Erythroblast (primary cell): ENCODE measurements at regions not wholly inside any gene's neighbourhood (a gene's known extent, or its start where the extent isn't known, plus 50 kb on each side); places are given as distances from the start of the nearest gene placed in this dataset.

ENCODE experiments used
- DNase-seq, 2 experiments: peaks; one replicate each; lab custom pipeline; 2025; lab: John Stamatoyannopoulos, UW
- GATA1 ChIP-seq: IDR thresholded peaks from 2 replicates; pipeline ENCODE4 v1.6.1; 2011; ENCODE audit warnings: low read depth, mild to moderate bottlenecking, control low read depth, low read length, moderate library complexity
- POLR2A ChIP-seq: IDR thresholded peaks from 2 replicates; pipeline ENCODE4 v1.6.1; 2011; ENCODE audit warnings: mild to moderate bottlenecking, low read length

GRCh38 chr20:40758790-40759189, 69.8 kb upstream of the MAFB start:
- TF ChIP-seq GATA1 (no peak), POLR2A (no peak)
- DNase-seq: no peak

DNA sequence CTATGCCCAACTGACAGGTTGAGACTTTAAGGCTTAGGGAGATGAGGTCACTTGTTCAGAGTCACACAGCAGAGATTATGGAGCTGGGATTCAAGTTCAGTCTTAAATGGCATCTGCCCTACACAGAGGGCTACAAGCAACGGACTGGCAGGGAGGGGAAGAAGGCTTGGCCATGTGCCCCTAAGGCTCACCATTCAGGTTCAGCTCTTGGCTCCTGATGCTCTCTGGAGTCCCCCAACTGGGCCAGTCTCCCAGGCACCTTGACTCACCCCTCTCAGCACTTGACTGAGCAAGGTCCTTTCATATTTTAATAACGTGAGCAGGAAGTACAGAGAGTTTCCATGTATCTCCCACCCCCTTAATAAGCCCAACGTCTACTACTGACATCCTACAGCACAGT, 71.4 kb upstream of the MAFB start:
- no peak for TF ChIP-seq GATA1
- no peak for TF ChIP-seq POLR2A
- DNase-seq: no peak

DNA sequence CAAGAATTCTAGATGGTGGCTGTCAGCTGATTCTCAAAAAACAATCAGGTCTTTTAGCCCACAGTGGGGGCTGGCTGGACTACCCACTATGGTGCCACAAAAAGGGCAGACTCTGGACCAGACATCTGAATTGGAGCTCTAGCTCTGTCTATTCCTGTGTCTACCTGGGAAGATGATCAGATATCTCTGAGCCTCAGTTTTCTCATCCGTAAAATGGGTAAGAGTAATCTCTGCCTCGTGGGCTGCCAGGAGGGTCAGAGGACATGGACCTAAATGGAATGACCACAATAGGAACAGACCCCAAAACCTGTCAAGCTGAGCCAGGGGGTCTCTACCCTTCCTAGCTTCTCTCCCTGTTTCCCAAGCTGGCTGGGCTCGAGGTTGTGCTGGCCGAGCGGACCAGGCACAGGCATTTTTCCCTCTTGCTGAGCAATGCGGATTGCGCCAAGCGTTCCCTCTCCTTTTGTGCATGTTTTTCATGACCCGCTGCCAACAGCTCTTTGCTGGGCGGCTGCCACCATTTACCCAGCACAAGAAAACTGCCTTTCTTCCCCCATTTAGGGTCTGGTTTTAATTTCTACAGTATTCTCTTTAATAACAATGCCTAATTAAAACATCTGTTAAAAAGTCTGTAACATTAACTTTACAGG, 74.7 kb upstream of the MAFB start:
- no peak for DNase-seq
- TF ChIP-seq POLR2A (no peak), GATA1 (no peak)

GRCh38 chr20:40765814-40766480, 76.9 kb upstream of the MAFB start:
- TF ChIP-seq POLR2A (no peak), GATA1 (no peak)
- no peak for DNase-seq

GRCh38 chr20:40766790-40767614, 78.0 kb upstream of the MAFB start:
- TF ChIP-seq POLR2A (no peak), GATA1 (no peak)
- no peak for DNase-seq

DNA sequence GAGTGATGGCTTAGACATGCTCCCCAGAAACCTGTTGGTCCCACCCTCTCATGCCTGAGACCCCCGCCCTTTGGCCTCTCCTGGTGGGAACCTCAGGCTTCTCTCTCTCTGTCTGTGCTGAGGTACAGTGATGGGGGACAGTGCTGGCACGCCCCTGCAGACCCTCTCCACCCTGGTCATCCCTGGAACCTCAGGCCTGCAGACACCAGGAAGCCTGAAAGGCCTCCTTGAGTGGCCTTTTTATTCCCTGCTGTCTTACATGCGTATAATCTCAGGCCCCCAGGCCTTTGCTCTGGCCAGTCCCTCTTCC, 78.5 kb upstream of the MAFB start:
- DNase-seq: no peak
- TF ChIP-seq GATA1 (no peak), POLR2A (no peak)

DNA sequence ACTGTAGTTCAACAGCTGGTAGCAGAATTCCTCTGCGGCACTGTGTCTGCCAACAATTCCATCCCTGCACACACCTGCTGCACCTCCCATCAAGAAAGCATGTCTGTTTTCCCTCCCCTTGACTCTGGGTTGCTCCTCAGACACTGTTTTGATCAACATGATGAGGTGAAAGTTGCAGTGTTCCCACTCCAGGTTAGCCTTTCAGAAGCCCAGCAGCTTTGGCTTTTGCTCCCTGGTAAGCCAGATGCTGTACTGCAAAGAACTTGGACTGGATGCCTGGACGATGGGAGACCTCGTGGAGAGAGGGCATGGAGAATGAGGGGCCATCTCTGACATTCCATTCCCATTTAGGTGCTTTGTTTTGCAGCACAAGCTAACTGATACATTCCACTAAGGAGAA, 79.1 kb upstream of the MAFB start:
- no peak for DNase-seq
- TF ChIP-seq POLR2A (no peak), GATA1 (no peak)

DNA sequence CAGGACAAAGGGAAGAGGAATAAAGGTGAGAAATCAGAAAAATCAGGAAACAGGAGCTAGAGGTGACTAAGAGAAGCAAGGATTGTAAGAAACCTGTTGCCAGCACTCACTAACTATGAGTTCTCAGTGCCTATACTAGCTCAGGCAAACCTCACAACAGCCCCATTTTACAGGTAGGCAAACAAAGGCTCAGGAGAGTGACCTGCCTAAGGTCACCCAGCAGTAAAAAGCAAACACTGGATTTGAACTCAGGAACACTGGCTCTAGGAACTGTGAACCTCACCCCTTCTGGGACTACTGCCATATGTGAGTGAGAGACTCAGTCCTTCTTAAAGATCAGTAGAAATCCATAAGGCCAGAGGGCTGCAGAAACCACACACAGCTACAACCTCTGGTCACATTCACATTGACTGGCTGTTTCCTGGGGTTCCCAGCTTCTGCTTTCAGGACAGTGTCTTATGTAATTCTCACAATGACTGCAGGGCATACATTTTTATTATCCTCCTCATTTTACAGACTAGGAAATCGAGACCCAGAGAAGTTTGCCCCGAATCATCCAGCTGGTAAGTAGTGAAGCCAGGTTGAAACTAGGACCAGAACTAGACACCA, 80.7 kb upstream of the MAFB start:
- DNase-seq: no peak
- no peak for TF ChIP-seq POLR2A
- TF ChIP-seq GATA1: no peak

- no peak for TF ChIP-seq GATA1
- no peak for TF ChIP-seq POLR2A
- no peak for DNase-seq
Measured at GRCh38 chr20:40770564-40771307, 81.7 kb upstream of the MAFB start.

DNA sequence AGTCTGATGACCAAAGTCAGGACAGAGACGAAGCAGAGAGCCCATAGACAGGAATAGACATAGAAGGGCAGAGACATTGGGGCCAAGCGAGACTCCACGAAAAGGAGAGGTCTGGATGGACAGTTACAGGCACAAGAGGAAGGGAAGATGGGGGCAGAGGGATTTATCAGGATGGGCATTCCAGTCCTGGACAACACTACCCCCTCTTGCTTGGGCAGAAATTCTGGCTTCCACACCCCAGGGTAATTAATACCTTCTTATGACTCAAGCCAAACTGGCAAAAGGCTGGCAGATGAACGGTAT, 82.2 kb upstream of the MAFB start:
- no peak for DNase-seq
- TF ChIP-seq POLR2A (no peak), GATA1 (no peak)

GRCh38 chr20:40771848-40772511, 82.9 kb upstream of the MAFB start:
- TF ChIP-seq GATA1 (no peak), POLR2A (no peak)

GRCh38 chr20:40773376-40773775, 84.3 kb upstream of the MAFB start:
- no peak for DNase-seq
- TF ChIP-seq POLR2A (no peak), GATA1 (no peak)

More at GRCh38 chr20:40771848-40772511, 82.9 kb upstream of the MAFB start:
- no peak for DNase-seq

DNA sequence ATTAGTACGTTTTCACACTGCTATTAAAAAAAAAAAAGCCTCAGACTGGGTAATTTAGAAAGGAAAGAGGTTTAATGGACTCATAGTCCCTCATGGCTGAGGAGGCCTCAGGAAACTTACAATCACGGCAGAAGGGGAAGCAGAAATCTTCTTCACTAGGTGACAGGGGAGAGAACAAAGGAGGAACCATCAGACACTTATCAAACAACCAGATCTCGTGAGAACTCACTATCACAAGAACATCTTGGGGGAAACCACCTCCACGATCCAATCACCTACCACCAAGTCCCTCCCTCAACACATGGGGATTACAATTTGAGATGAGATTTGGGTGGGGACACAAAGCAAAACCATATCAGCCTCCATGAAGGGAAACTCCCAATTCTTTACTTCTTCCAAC, 85.2 kb upstream of the MAFB start:
- DNase-seq: no peak
- TF ChIP-seq POLR2A: no peak
- no peak for TF ChIP-seq GATA1
